ENCODE measurements at regions not wholly inside any gene's neighbourhood (a gene's known extent, or its start where the extent isn't known, plus 50 kb on each side); places are given as distances from the start of the nearest gene placed in this dataset.

DNA sequence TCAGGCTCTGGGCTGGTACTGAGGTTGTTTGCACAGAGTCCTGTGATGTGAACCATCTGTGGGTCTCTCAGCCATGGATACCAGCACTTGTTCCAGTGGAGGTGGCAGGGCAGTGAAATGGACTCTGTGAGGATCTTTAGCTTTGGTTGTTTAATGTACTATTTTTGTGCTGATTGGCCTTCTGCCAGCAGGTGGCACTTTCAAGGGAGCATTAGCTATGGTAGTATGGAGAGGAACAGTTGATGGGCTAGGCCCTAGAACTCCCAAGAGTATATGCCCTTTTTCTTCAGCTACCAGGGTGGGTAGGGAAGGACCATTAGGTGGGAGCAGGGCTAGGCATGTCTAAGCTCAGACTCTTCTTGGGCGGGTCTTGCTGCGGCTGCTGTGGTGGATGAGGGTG, 257.0 kb upstream of the GYPC start:
- TF ChIP-seq, protein P1, sequence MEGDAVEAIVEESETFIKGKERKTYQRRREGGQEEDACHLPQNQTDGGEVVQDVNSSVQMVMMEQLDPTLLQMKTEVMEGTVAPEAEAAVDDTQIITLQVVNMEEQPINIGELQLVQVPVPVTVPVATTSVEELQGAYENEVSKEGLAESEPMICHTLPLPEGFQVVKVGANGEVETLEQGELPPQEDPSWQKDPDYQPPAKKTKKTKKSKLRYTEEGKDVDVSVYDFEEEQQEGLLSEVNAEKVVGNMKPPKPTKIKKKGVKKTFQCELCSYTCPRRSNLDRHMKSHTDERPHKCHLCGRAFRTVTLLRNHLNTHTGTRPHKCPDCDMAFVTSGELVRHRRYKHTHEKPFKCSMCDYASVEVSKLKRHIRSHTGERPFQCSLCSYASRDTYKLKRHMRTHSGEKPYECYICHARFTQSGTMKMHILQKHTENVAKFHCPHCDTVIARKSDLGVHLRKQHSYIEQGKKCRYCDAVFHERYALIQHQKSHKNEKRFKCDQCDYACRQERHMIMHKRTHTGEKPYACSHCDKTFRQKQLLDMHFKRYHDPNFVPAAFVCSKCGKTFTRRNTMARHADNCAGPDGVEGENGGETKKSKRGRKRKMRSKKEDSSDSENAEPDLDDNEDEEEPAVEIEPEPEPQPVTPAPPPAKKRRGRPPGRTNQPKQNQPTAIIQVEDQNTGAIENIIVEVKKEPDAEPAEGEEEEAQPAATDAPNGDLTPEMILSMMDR (IDR thresholded peaks at IDR 0.05; ENCODE audit: low read length): peak; percentile 34; the same call in 1 of the 2 replicates
- TF ChIP-seq EZH2 (IDR thresholded peaks at IDR 0.05; ENCODE audit: borderline replicate concordance, low read length): no peak
- no peaks in the 10 kb centered on the region for H3K4me1 ChIP-seq (ENCODE audit: insufficient read depth, low read length, severe bottlenecking)
- H3K36me3 ChIP-seq (ENCODE audit: insufficient read depth, low read length): no peaks in the 10 kb centered on the region
- H3K4me2 ChIP-seq (ENCODE audit: low read length): no peak overlapping the region
- no peak overlapping the region for H3K4me3 ChIP-seq (ENCODE audit: low read depth, low read length, poor library complexity, severe bottlenecking)
- H3K79me2 ChIP-seq (ENCODE audit: insufficient read depth, low read length): no peaks in the 10 kb centered on the region
- H3K9me3 ChIP-seq (ENCODE audit: low read length): no peaks in the 10 kb centered on the region
- no peak overlapping the region for H3K27ac ChIP-seq (ENCODE audit: low read depth, low read length, poor library complexity, severe bottlenecking)
- H3K9ac ChIP-seq (ENCODE audit: low read length): no peak overlapping the region
- H2AFZ ChIP-seq (ENCODE audit: low read length): no peak overlapping the region
- H3K27me3 ChIP-seq (ENCODE audit: insufficient read depth, low read length): no peaks in the 10 kb centered on the region
- no peaks in the 10 kb centered on the region for H4K20me1 ChIP-seq (ENCODE audit: insufficient read depth, low read length)
- H3F3A ChIP-seq (ENCODE audit: insufficient read depth, low read length): no peaks in the 10 kb centered on the region
- H3K9me2 ChIP-seq (ENCODE audit: low read depth, low read length): no peaks in the 10 kb centered on the region

GRCh38 chr2:126403039-126403628, 252.8 kb upstream of the GYPC start:
- Histone ChIP-seq H3K36me3 (ENCODE audit: insufficient read depth, low read length) (no peaks in the 10 kb centered on the region), H4K20me1 (ENCODE audit: insufficient read depth, low read length) (no peaks in the 10 kb centered on the region)

GRCh38 chr2:126406267-126406666, 249.7 kb upstream of the GYPC start:
- Histone ChIP-seq H3K27ac (ENCODE audit: low read depth, low read length, poor library complexity, severe bottlenecking) (no peak overlapping the region), H4K20me1 (ENCODE audit: insufficient read depth, low read length) (no peaks in the 10 kb centered on the region), H3K79me2 (ENCODE audit: insufficient read depth, low read length) (no peaks in the 10 kb centered on the region), H3K4me3 (ENCODE audit: low read depth, low read length, poor library complexity, severe bottlenecking) (no peak overlapping the region), H3K4me2 (ENCODE audit: low read length) (no peak overlapping the region), H3K4me1 (ENCODE audit: insufficient read depth, low read length, severe bottlenecking) (no peaks in the 10 kb centered on the region), H2AFZ (ENCODE audit: low read length) (no peak overlapping the region), H3K9me3 (ENCODE audit: low read length) (no peaks in the 10 kb centered on the region), H3K9me2 (ENCODE audit: low read depth, low read length) (no peaks in the 10 kb centered on the region), H3F3A (ENCODE audit: insufficient read depth, low read length) (no peaks in the 10 kb centered on the region), H3K9ac (ENCODE audit: low read length) (no peak overlapping the region), H3K27me3 (ENCODE audit: insufficient read depth, low read length) (no peaks in the 10 kb centered on the region), H3K36me3 (ENCODE audit: insufficient read depth, low read length) (no peaks in the 10 kb centered on the region)
- no peak for TF ChIP-seq EZH2 (IDR thresholded peaks at IDR 0.05; ENCODE audit: borderline replicate concordance, low read length)
- TF ChIP-seq, protein P1 (IDR thresholded peaks at IDR 0.05; ENCODE audit: low read length): no peak

More at GRCh38 chr2:126403039-126403628, 252.8 kb upstream of the GYPC start:
- Histone ChIP-seq H3K9ac (ENCODE audit: low read length) (no peak overlapping the region), H3K4me3 (ENCODE audit: low read depth, low read length, poor library complexity, severe bottlenecking) (no peak overlapping the region), H3K79me2 (ENCODE audit: insufficient read depth, low read length) (no peaks in the 10 kb centered on the region), H3K4me2 (ENCODE audit: low read length) (no peak overlapping the region), H3K4me1 (ENCODE audit: insufficient read depth, low read length, severe bottlenecking) (no peaks in the 10 kb centered on the region), H3K9me2 (ENCODE audit: low read depth, low read length) (no peaks in the 10 kb centered on the region), H2AFZ (ENCODE audit: low read length) (no peak overlapping the region), H3K27ac (ENCODE audit: low read depth, low read length, poor library complexity, severe bottlenecking) (no peak overlapping the region), H3K27me3 (ENCODE audit: insufficient read depth, low read length) (no peaks in the 10 kb centered on the region), H3F3A (ENCODE audit: insufficient read depth, low read length) (no peaks in the 10 kb centered on the region), H3K9me3 (ENCODE audit: low read length) (no peaks in the 10 kb centered on the region)
- TF ChIP-seq, protein P1 (IDR thresholded peaks at IDR 0.05; ENCODE audit: low read length): no peak
- TF ChIP-seq EZH2 (IDR thresholded peaks at IDR 0.05; ENCODE audit: borderline replicate concordance, low read length): no peak
